NT2/D1 (cell line): ENCODE measurements at regions not wholly inside any gene's neighbourhood (a gene's known extent, or its start where the extent isn't known, plus 50 kb on each side); places are given as distances from the start of the nearest gene placed in this dataset.
"Not testable (repeated sequence)": the region's sequence is repeated elsewhere in the genome, so short reads cannot be mapped to it uniquely, and the experiment has no call there.

ENCODE experiments used
- DNase-seq: peaks from one replicate; pipeline ENCODE4 v3.0.0-alpha.2; 2011; ENCODE audit warnings: low read depth, low spot score
- H3K27me3 ChIP-seq: 2 replicates; pipeline ENCODE4 v1.6.0; 2011; ENCODE audit warnings: mild to moderate bottlenecking; ENCODE audit not compliant: insufficient read length, insufficient read depth
- H3K36me3 ChIP-seq: 2 replicates; pipeline ENCODE4 v1.6.1; 2011; ENCODE audit warnings: mild to moderate bottlenecking, low read length, mixed read lengths; ENCODE audit not compliant: insufficient read depth, insufficient read length
- H3K4me1 ChIP-seq: 2 replicates; pipeline ENCODE4 v1.5.1; 2011; ENCODE audit not compliant: insufficient read depth, insufficient read length
- H3K4me3 ChIP-seq: 2 replicates; pipeline ENCODE4 v1.5.1; 2011; ENCODE audit warnings: low read depth; ENCODE audit not compliant: insufficient read length
- H3K9ac ChIP-seq: 2 replicates; pipeline ENCODE4 v1.6.0; 2011; ENCODE audit warnings: low read depth; ENCODE audit not compliant: insufficient read length
- H3K9me3 ChIP-seq: 2 replicates; pipeline ENCODE4 v1.5.1; 2011; ENCODE audit warnings: mild to moderate bottlenecking, low read length; ENCODE audit not compliant: insufficient read depth
- SUZ12 ChIP-seq: IDR thresholded peaks from 2 replicates; pipeline ENCODE4 v1.6.1; 2011; ENCODE audit not compliant: insufficient read length, insufficient read depth; ENCODE audit errors: extremely low read depth
- YY1 ChIP-seq: IDR thresholded peaks from 2 replicates; pipeline ENCODE4 v1.6.1; 2011; ENCODE audit not compliant: insufficient read length, insufficient read depth
- ZNF274 ChIP-seq: IDR thresholded peaks from 2 replicates; pipeline ENCODE4 v1.6.1; 2011; ENCODE audit warnings: mild to moderate bottlenecking, low read depth, low read length

- Histone ChIP-seq H3K4me3 (no peak overlapping the region), H3K9ac (no peak overlapping the region), H3K27me3 (no peaks in the 10 kb centered on the region), H3K4me1 (no peaks in the 10 kb centered on the region), H3K9me3 (no peaks in the 10 kb centered on the region), H3K36me3 (no peaks in the 10 kb centered on the region)
- no peak for DNase-seq
- TF ChIP-seq SUZ12 (no peak), YY1 (no peak), ZNF274 (no peak)
These were observed 86.2 kb upstream of the USP29 start for GRCh38 chr19:57033576-57033975.

- no peaks in the 10 kb centered on the region for H3K9me3 ChIP-seq
- H3K27me3 ChIP-seq: no peaks in the 10 kb centered on the region
- H3K9ac ChIP-seq: no peak overlapping the region
- no peaks in the 10 kb centered on the region for H3K4me1 ChIP-seq
- no peaks in the 10 kb centered on the region for H3K36me3 ChIP-seq
- no peak overlapping the region for H3K4me3 ChIP-seq
- no peak for DNase-seq
- TF ChIP-seq SUZ12: no peak
- TF ChIP-seq ZNF274: no peak
- TF ChIP-seq YY1: no peak
These were observed 85.2 kb upstream of the USP29 start for GRCh38 chr19:57034544-57034943.

GRCh38 chr19:57035740-57036139, 84.0 kb upstream of the USP29 start:
- not testable (repeated sequence) for H3K9me3 ChIP-seq, H3K4me1 ChIP-seq, H3K36me3 ChIP-seq, H3K9ac ChIP-seq, H3K4me3 ChIP-seq, DNase-seq, H3K27me3 ChIP-seq

GRCh38 chr19:57037556-57037955, 82.2 kb upstream of the USP29 start:
- TF ChIP-seq SUZ12: no peak
- TF ChIP-seq ZNF274: no peak
- TF ChIP-seq YY1: no peak
- Histone ChIP-seq H3K27me3 (no peaks in the 10 kb centered on the region), H3K9me3 (no peaks in the 10 kb centered on the region; the same call in 1 of the 2 replicates), H3K4me1 (no peaks in the 10 kb centered on the region), H3K4me3 (no peak overlapping the region), H3K36me3 (no peaks in the 10 kb centered on the region), H3K9ac (no peak overlapping the region)
- DNase-seq: no peak

- no peaks in the 10 kb centered on the region for H3K4me1 ChIP-seq
- no peak for DNase-seq
- H3K4me3 ChIP-seq: no peak overlapping the region
- H3K27me3 ChIP-seq: no peaks in the 10 kb centered on the region
- no peaks in the 10 kb centered on the region for H3K36me3 ChIP-seq
- no peak for TF ChIP-seq SUZ12
- TF ChIP-seq ZNF274: no peak
- TF ChIP-seq YY1: no peak
- H3K9me3 ChIP-seq: peaks cover 4% of the 10 kb centered on the region; the same call in 1 of the 2 replicates
- H3K9ac ChIP-seq: no peak overlapping the region
These were observed 72.0 kb upstream of the USP29 start for GRCh38 chr19:57047743-57048142.

- Histone ChIP-seq H3K27me3 (no peaks in the 10 kb centered on the region), H3K36me3 (no peaks in the 10 kb centered on the region), H3K4me3 (no peak overlapping the region), H3K9me3 (peaks cover 4% of the 10 kb centered on the region; the same call in 1 of the 2 replicates), H3K9ac (no peak overlapping the region), H3K4me1 (no peaks in the 10 kb centered on the region)
- no peak for DNase-seq
- TF ChIP-seq SUZ12 (no peak), ZNF274 (no peak), YY1 (no peak)
These were observed 68.9 kb upstream of the USP29 start for GRCh38 chr19:57050863-57051262.

- peaks cover 4% of the 10 kb centered on the region; the same call in 1 of the 2 replicates for H3K9me3 ChIP-seq
- H3K9ac ChIP-seq: no peak overlapping the region
- no peaks in the 10 kb centered on the region for H3K36me3 ChIP-seq
- H3K4me1 ChIP-seq: no peaks in the 10 kb centered on the region
- TF ChIP-seq ZNF274 (no peak), SUZ12 (no peak), YY1 (no peak)
- H3K27me3 ChIP-seq: no peaks in the 10 kb centered on the region
- no peak for DNase-seq
- H3K4me3 ChIP-seq: no peak overlapping the region
These were observed 67.7 kb upstream of the USP29 start for GRCh38 chr19:57052081-57052480.

- no peak for DNase-seq
- no peak for TF ChIP-seq ZNF274
- no peaks in the 10 kb centered on the region for H3K27me3 ChIP-seq
- H3K36me3 ChIP-seq: no peaks in the 10 kb centered on the region
- peaks cover 4% of the 10 kb centered on the region; the same call in 1 of the 2 replicates for H3K9me3 ChIP-seq
- no peak overlapping the region for H3K9ac ChIP-seq
- H3K4me1 ChIP-seq: no peaks in the 10 kb centered on the region
- no peak overlapping the region for H3K4me3 ChIP-seq
These were observed 66.4 kb upstream of the USP29 start for GRCh38 chr19:57053401-57053800.
